ENCODE measurements at regions not wholly inside any gene's neighbourhood (a gene's known extent, or its start where the extent isn't known, plus 50 kb on each side); places are given as distances from the start of the nearest gene placed in this dataset.

DNA sequence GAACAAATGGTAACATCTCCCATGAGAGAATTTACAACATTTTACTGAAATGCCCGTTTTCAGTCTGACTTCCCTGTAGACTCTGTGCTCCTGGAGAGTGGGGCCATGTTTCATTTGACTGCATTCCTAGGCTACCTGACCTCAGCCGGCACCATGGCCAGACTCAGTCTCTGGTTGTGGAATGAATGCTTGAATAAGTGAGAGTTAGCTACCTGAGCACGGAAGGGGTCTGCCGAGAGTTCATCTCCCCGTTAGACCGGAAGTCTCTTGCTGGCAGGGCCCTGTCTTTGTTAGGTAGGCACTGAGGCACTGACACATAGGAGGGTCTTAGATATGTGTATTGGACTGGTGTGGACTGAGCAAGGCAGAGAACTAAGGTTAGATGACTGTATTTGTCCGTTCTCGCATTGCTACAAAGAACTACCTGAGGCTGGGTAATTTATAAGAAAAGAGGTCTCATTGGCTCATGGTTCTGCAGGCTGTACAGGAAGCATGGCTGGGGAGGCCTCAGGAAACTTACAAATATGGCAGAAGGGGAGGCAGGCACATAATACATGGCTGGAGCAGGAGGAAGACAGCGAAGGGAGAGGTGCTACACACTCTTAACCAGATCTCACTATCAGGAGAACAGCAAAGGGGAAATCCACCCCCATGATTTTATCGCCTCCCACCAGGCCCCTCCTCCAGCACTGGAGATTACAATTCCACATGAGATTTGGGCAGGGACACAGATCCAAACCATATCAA is 271.2 kb downstream of the GLI2 start:
- no peak for TF ChIP-seq ZNF274 (IDR thresholded peaks at IDR 0.05; ENCODE audit: low read depth, low read length)
- no peak for TF ChIP-seq SUZ12 (IDR thresholded peaks at IDR 0.05; ENCODE audit: extremely low read depth, insufficient read depth, insufficient read length)
- TF ChIP-seq YY1 (IDR thresholded peaks at IDR 0.05; ENCODE audit: insufficient read depth, insufficient read length) = no peak
